Calu3 (cell line): ENCODE measurements at regions not wholly inside any gene's neighbourhood (a gene's known extent, or its start where the extent isn't known, plus 50 kb on each side); places are given as distances from the start of the nearest gene placed in this dataset.
"Not testable (repeated sequence)": the region's sequence is repeated elsewhere in the genome, so short reads cannot be mapped to it uniquely, and the experiment has no call there.

Source experiments
- BruUV-seq: library from RNA; stranded (reverse); fragments of 400-500 nt; replicated peaks from 2 replicates; lab custom pipeline; 2021; lab: Mats Ljungman, UMichigan
- CTCF ChIA-PET: fragments of 300-600 bp; sonication (Branson Sonifier 250); formaldehyde crosslinking; loops from one replicate; lab custom pipeline; 2022; ENCODE audit warnings: antibody characterized with exemption; lab: Charles Lee
- DNase-seq: peaks from one replicate; pipeline ENCODE4 v3.0.0; 2022
- H3K27ac Mint-ChIP-seq: one replicate; pipeline ENCODE4 v1.8.0; 2022; ENCODE audit warnings: mixed read lengths; ENCODE audit not compliant: unreplicated experiment
- H3K27me3 Mint-ChIP-seq: one replicate; pipeline ENCODE4 v1.8.0; 2022; ENCODE audit warnings: mixed read lengths; ENCODE audit not compliant: unreplicated experiment
- H3K36me3 Mint-ChIP-seq: one replicate; pipeline ENCODE4 v1.8.0; 2022; ENCODE audit warnings: mild to moderate bottlenecking, moderate library complexity, mixed read lengths; ENCODE audit not compliant: insufficient read depth, unreplicated experiment
- H3K4me1 Mint-ChIP-seq: one replicate; pipeline ENCODE4 v1.8.0; 2022; ENCODE audit warnings: mild to moderate bottlenecking, low read depth, mixed read lengths; ENCODE audit not compliant: unreplicated experiment
- H3K4me3 Mint-ChIP-seq: one replicate; pipeline ENCODE4 v1.8.0; 2022; ENCODE audit warnings: mild to moderate bottlenecking, low read depth, moderate library complexity, mixed read lengths; ENCODE audit not compliant: unreplicated experiment
- H3K9me3 Mint-ChIP-seq: one replicate; pipeline ENCODE4 v1.8.0; 2022; ENCODE audit warnings: low read depth, mixed read lengths; ENCODE audit not compliant: unreplicated experiment
- intact Hi-C: fragments of 100-400 bp; cut with micrococcal nuclease; formaldehyde crosslinking; loops from one replicate; pipeline ENCODE4 v1.10.0; 2022; ENCODE audit not compliant: unreplicated experiment
- TF ChIP-seq, protein P1 (sequence below): fragments of 200-600 bp; IDR thresholded peaks from one replicate; pipeline ENCODE4 v1.8.0; 2022; ENCODE audit warnings: antibody characterized with exemption; ENCODE audit not compliant: unreplicated experiment

GRCh38 chr14:82009993-82010392, 476.3 kb upstream of the SEL1L start:
- no TSS peak for BruUV-seq
- H3K36me3 Mint-ChIP-seq = no peaks in the 10 kb centered on the region

GRCh38 chr14:82011460-82011859, 477.8 kb upstream of the SEL1L start:
- no TSS peak for BruUV-seq
- no peak overlapping the region for H3K4me3 Mint-ChIP-seq
- no peak for DNase-seq
- H3K4me1 Mint-ChIP-seq = no peaks in the 10 kb centered on the region
- no peaks in the 10 kb centered on the region for H3K27me3 Mint-ChIP-seq
- peaks cover 14% of the 10 kb centered on the region for H3K9me3 Mint-ChIP-seq
- TF ChIP-seq, protein P1, sequence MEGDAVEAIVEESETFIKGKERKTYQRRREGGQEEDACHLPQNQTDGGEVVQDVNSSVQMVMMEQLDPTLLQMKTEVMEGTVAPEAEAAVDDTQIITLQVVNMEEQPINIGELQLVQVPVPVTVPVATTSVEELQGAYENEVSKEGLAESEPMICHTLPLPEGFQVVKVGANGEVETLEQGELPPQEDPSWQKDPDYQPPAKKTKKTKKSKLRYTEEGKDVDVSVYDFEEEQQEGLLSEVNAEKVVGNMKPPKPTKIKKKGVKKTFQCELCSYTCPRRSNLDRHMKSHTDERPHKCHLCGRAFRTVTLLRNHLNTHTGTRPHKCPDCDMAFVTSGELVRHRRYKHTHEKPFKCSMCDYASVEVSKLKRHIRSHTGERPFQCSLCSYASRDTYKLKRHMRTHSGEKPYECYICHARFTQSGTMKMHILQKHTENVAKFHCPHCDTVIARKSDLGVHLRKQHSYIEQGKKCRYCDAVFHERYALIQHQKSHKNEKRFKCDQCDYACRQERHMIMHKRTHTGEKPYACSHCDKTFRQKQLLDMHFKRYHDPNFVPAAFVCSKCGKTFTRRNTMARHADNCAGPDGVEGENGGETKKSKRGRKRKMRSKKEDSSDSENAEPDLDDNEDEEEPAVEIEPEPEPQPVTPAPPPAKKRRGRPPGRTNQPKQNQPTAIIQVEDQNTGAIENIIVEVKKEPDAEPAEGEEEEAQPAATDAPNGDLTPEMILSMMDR = no peak
- no peaks in the 10 kb centered on the region for H3K36me3 Mint-ChIP-seq
- CTCF ChIA-PET = no interaction called here
- intact Hi-C loops = no loop called here
- no peak overlapping the region for H3K27ac Mint-ChIP-seq

More at GRCh38 chr14:82009993-82010392, 476.3 kb upstream of the SEL1L start:
- Mint-ChIP-seq H3K27ac (no peak overlapping the region), H3K9me3 (peaks cover 11% of the 10 kb centered on the region), H3K4me1 (no peaks in the 10 kb centered on the region), H3K4me3 (no peak overlapping the region), H3K27me3 (no peaks in the 10 kb centered on the region)
- no peak for DNase-seq
- TF ChIP-seq, protein P1 = no peak
- intact Hi-C loops = no loop called here
- CTCF ChIA-PET = no interaction called here

DNA sequence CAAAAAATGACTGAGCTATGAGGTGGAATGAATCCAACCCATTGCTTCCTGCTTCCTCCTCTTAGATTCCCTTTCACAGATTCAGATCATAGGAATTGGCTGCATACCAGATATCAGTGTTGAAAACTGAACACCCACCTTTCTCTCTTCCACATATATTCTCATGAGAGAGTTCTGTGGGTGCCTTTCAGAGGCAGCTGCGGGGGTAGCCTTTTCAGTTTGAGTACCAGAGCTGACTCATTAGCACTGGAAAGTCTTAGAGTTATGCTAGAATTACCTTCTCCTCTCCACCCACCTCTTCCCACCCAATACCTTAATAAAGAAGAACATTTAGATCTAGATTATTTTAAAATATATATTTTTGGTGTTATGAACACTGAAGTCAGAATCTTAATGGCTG, 495.4 kb upstream of the SEL1L start:
- CTCF ChIA-PET = no interaction called here
- no TSS peak for BruUV-seq
- Mint-ChIP-seq H3K4me3 (no peak overlapping the region), H3K36me3 (no peaks in the 10 kb centered on the region), H3K27me3 (no peaks in the 10 kb centered on the region), H3K4me1 (no peaks in the 10 kb centered on the region), H3K27ac (no peak overlapping the region), H3K9me3 (peaks cover 18% of the 10 kb centered on the region)
- intact Hi-C loops = no loop called here
- TF ChIP-seq, protein P1 = no peak
- no peak for DNase-seq

DNA sequence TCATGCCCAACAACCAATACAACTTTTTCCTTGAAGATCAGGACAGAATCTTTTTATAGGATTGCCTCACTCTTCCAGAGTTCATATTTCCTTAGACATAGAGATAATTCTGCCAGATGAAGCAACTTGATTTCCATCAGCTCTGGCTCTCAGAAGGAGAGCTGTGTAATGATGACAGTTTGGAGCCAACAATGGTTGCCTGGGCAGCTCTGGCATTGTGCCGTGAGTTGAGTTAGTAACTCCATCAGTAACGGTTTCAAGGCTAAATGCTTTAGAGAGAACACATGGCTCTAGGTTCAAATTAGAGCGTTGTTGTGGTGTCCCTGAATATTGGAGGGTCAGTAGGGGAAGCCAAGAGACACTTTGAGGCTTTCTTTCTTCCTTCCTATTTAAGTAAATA, 501.7 kb upstream of the SEL1L start:
- TF ChIP-seq, protein P1 = no peak
- intact Hi-C loops = no loop called here
- no peak overlapping the region for H3K4me3 Mint-ChIP-seq
- no peaks in the 10 kb centered on the region for H3K36me3 Mint-ChIP-seq
- no peaks in the 10 kb centered on the region for H3K4me1 Mint-ChIP-seq
- peaks cover 7% of the 10 kb centered on the region for H3K9me3 Mint-ChIP-seq
- no peak for DNase-seq
- H3K27ac Mint-ChIP-seq = no peak overlapping the region
- no TSS peak for BruUV-seq
- CTCF ChIA-PET = no interaction called here
- no peaks in the 10 kb centered on the region for H3K27me3 Mint-ChIP-seq

GRCh38 chr14:82038066-82038465, 504.4 kb upstream of the SEL1L start:
- DNase-seq, H3K27me3 Mint-ChIP-seq, BruUV-seq, H3K4me3 Mint-ChIP-seq, H3K36me3 Mint-ChIP-seq, H3K9me3 Mint-ChIP-seq, CTCF ChIA-PET, intact Hi-C loops, H3K27ac Mint-ChIP-seq, H3K4me1 Mint-ChIP-seq: not testable (repeated sequence)
